HepG2 (cell line): ENCODE measurements at regions not wholly inside any gene's neighbourhood (a gene's known extent, or its start where the extent isn't known, plus 50 kb on each side); places are given as distances from the start of the nearest gene placed in this dataset.

ENCODE experiments used
- BRCA1 ChIP-seq: sonication (generic); formaldehyde crosslinking; IDR thresholded peaks from 2 replicates; pipeline ENCODE4 v1.4.0; 2020; ENCODE audit warnings: missing genetic modification reagents
- CEBPG ChIP-seq: IDR thresholded peaks from 2 replicates; pipeline ENCODE4 v1.6.1; 2016
- GMEB1 ChIP-seq: sonication (generic); formaldehyde crosslinking; IDR thresholded peaks from 2 replicates; pipeline ENCODE4 v1.5.1; 2020; ENCODE audit warnings: missing genetic modification reagents, mild to moderate bottlenecking, borderline replicate concordance
- HMGA1 ChIP-seq: sonication (generic); formaldehyde crosslinking; conservative IDR thresholded peaks from 2 replicates; pipeline ENCODE4 v1.4.0; 2020; ENCODE audit warnings: missing genetic modification reagents
- HNF4A ChIP-seq: sonication (generic); formaldehyde crosslinking; IDR thresholded peaks from 2 replicates; pipeline ENCODE4 v1.4.0; 2020; ENCODE audit warnings: missing genetic modification reagents
- KLF11 ChIP-seq: IDR thresholded peaks from 2 replicates; pipeline ENCODE4 v1.6.1; 2016; ENCODE audit warnings: missing compliant biosample characterization
- MYNN ChIP-seq: sonication (generic); formaldehyde crosslinking; IDR thresholded peaks from 2 replicates; pipeline ENCODE4 v1.4.0; 2020; ENCODE audit warnings: mild to moderate bottlenecking, low read depth, missing genetic modification reagents
- PBX2 ChIP-seq: IDR thresholded peaks from 2 replicates; pipeline ENCODE4 v1.6.1; 2016; ENCODE audit warnings: control low read depth
- RBAK ChIP-seq: sonication (generic); formaldehyde crosslinking; IDR thresholded peaks from 2 replicates; pipeline ENCODE4 v1.5.1; 2020; ENCODE audit warnings: mild to moderate bottlenecking, missing genetic modification reagents
- REL ChIP-seq: sonication (generic); formaldehyde crosslinking; conservative IDR thresholded peaks from 2 replicates; pipeline ENCODE4 v1.8.0; 2022; ENCODE audit warnings: mild to moderate bottlenecking, missing genetic modification reagents, moderate library complexity
- SETDB1 ChIP-seq: sonication (generic); formaldehyde crosslinking; IDR thresholded peaks from 2 replicates; pipeline ENCODE4 v1.5.1; 2020; ENCODE audit warnings: missing genetic modification reagents, mild to moderate bottlenecking, borderline replicate concordance
- TAF15 ChIP-seq: fragments of 200-400 bp; formaldehyde crosslinking; IDR thresholded peaks from one replicate; pipeline ENCODE4 v1.6.1; 2018; ENCODE audit warnings: mild to moderate bottlenecking, low read depth, low read length; ENCODE audit not compliant: poor library complexity, severe bottlenecking
- TP53 ChIP-seq: sonication (generic); formaldehyde crosslinking; conservative IDR thresholded peaks from 2 replicates; pipeline ENCODE4 v1.4.0; 2020; ENCODE audit warnings: missing genetic modification reagents
- ZBTB38 ChIP-seq: sonication (generic); formaldehyde crosslinking; IDR thresholded peaks from 2 replicates; pipeline ENCODE4 v1.5.1; 2020; ENCODE audit warnings: mild to moderate bottlenecking, missing genetic modification reagents
- ZBTB49 ChIP-seq: sonication (generic); formaldehyde crosslinking; IDR thresholded peaks from 2 replicates; pipeline ENCODE4 v1.4.0; 2020; ENCODE audit warnings: missing genetic modification reagents, borderline replicate concordance
- ZFP90 ChIP-seq: sonication (generic); formaldehyde crosslinking; IDR thresholded peaks from 2 replicates; pipeline ENCODE4 v1.8.0; 2022; ENCODE audit warnings: missing genetic modification reagents, mild to moderate bottlenecking, inconsistent platforms, borderline replicate concordance
- ZFYVE20 ChIP-seq: sonication (generic); formaldehyde crosslinking; IDR thresholded peaks from 2 replicates; pipeline ENCODE4 v1.8.0; 2023; ENCODE audit warnings: low read depth, mild to moderate bottlenecking, moderate library complexity, missing genetic modification reagents, borderline replicate concordance
- ZNF451 ChIP-seq: sonication (generic); formaldehyde crosslinking; IDR thresholded peaks from 2 replicates; pipeline ENCODE4 v1.5.0; 2020; ENCODE audit warnings: mild to moderate bottlenecking, missing genetic modification reagents
- ZNF577 ChIP-seq: sonication (generic); formaldehyde crosslinking; IDR thresholded peaks from 2 replicates; pipeline ENCODE4 v1.4.0; 2020; ENCODE audit warnings: mild to moderate bottlenecking, low read depth, missing genetic modification reagents, borderline replicate concordance
- ZNF619 ChIP-seq: sonication (generic); formaldehyde crosslinking; IDR thresholded peaks from 2 replicates; pipeline ENCODE4 v1.4.0; 2020; ENCODE audit warnings: mild to moderate bottlenecking, missing genetic modification reagents
- ZNF713 ChIP-seq: sonication (generic); formaldehyde crosslinking; IDR thresholded peaks from 2 replicates; pipeline ENCODE4 v1.4.0; 2020; ENCODE audit warnings: mild to moderate bottlenecking, missing genetic modification reagents
- TF ChIP-seq, protein P1 (sequence below): sonication (generic); formaldehyde crosslinking; IDR thresholded peaks from 2 replicates; pipeline ENCODE4 v1.5.0; 2020; ENCODE audit warnings: mild to moderate bottlenecking, missing genetic modification reagents, borderline replicate concordance

DNA sequence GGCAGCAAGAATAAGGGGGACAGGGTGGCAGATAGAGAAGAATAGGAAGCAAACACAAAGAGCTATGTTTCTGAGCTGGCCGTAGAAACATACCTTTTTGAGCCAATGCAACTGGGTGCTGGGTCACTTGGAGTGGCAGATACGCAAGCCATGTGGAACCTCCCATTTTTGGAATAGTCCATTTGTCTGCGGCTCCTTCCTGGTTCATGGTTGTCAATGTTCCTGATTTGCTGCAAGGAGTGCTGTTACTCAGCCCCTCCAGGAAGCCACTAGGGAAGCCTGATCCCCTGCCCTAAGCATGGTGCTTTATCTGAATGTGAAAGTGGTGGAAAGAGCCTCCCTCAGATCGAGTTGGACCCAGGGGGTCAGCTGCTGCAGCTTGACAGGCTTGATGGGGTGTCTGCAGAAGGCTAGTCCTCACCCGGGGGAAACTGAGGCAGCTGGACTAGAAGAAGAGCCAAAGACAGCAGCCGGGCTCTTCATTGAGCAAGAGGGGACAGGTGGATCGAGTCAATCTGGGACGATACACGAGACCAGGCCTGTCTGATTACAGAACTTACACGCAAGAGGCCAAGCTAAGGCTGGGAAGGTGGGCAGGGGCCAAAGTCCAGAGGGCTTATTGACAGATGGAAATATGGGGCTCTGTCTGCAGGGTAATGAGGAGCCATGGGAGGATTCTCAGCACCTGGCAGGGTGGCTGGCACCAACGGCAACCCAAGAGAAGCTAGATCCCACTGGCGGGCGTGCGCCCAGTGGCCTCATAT is 57.4 kb upstream of the CTNNBL1 start (continued):
- TF ChIP-seq PBX2 (CRISPR knock-in tag) (0 out of 2 replicates have a peak, but pooled peaks have one; percentile 27), ZNF713 (CRISPR knock-in tag) (no peak), TAF15 (no peak), REL (CRISPR knock-in tag) (no peak), TP53 (CRISPR knock-in tag) (no peak), HNF4A (peak; percentile 92), MYNN (CRISPR knock-in tag) (no peak), BRCA1 (CRISPR knock-in tag) (no peak), ZBTB49 (0 out of 2 replicates have a peak, but pooled peaks have one; percentile 30), KLF11 (CRISPR knock-in tag) (no peak), ZBTB38 (CRISPR knock-in tag) (no peak), ZNF577 (CRISPR knock-in tag) (no peak), HMGA1 (no peak), CEBPG (peak; percentile 26; the same call in 1 of the 2 replicates), ZFP90 (CRISPR knock-in tag) (no peak), GMEB1 (CRISPR knock-in tag) (no peak), SETDB1 (no peak), ZNF619 (no peak), ZFYVE20 (CRISPR knock-in tag) (no peak), RBAK (CRISPR knock-in tag) (no peak), ZNF451 (CRISPR knock-in tag) (no peak)
- TF ChIP-seq, protein P1, sequence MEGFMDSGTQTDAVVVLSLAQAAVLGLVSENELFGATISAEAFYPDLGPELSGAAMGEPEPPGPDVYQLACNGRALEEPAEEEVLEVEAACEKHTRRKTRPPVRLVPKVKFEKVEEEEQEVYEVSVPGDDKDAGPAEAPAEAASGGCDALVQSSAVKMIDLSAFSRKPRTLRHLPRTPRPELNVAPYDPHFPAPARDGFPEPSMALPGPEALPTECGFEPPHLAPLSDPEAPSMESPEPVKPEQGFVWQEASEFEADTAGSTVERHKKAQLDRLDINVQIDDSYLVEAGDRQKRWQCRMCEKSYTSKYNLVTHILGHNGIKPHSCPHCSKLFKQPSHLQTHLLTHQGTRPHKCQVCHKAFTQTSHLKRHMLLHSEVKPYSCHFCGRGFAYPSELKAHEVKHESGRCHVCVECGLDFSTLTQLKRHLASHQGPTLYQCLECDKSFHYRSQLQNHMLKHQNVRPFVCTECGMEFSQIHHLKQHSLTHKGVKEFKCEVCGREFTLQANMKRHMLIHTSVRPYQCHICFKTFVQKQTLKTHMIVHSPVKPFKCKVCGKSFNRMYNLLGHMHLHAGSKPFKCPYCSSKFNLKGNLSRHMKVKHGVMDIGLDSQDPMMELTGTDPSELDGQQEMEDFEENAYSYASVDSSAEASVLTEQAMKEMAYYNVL (CRISPR knock-in tag) = 0 out of 2 replicates have a peak, but pooled peaks have one; percentile 21
